SK-N-MC (cell line): ENCODE measurements at regions not wholly inside any gene's neighbourhood (a gene's known extent, or its start where the extent isn't known, plus 50 kb on each side); places are given as distances from the start of the nearest gene placed in this dataset.

Experiments
- DNase-seq: peaks from one replicate; pipeline ENCODE4 v3.0.0-alpha.2; 2011; ENCODE audit warnings: low read depth, low spot score
- H3K27ac ChIP-seq: fragments of 200-600 bp; sonication (generic); 2 replicates; pipeline ENCODE4 v1.5.1; 2016; ENCODE audit warnings: mixed run types
- H3K36me3 ChIP-seq: fragments of 200-600 bp; sonication (generic); 2 replicates; pipeline ENCODE4 v1.6.1; 2017; ENCODE audit warnings: antibody characterized with exemption, low read length, mixed read lengths; ENCODE audit not compliant: insufficient read depth
- H3K4me3 ChIP-seq: fragments of 200-600 bp; sonication (generic); 2 replicates; pipeline ENCODE4 v1.5.1; 2016
- H3K9ac ChIP-seq: fragments of 200-600 bp; sonication (generic); 2 replicates; pipeline ENCODE4 v1.8.0; 2017; ENCODE audit warnings: mixed run types, mixed read lengths; ENCODE audit not compliant: insufficient read length
- H3K9me3 ChIP-seq: fragments of 200-600 bp; sonication (generic); 2 replicates; pipeline ENCODE4 v1.6.1; 2017; ENCODE audit warnings: low read depth, mild to moderate bottlenecking, antibody characterized with exemption, low read length, moderate library complexity, mixed read lengths
- EZH2 ChIP-seq: fragments of 200-600 bp; sonication (generic); IDR thresholded peaks from one replicate; pipeline ENCODE4 v1.6.1; 2017; ENCODE audit warnings: antibody characterized with exemption
- FOXP2 ChIP-seq: optimal IDR thresholded peaks from 2 replicates; pipeline ENCODE3; 2011; ENCODE audit warnings: mild to moderate bottlenecking, moderate library complexity; ENCODE audit not compliant: insufficient read depth; ENCODE audit errors: extremely low read length, control extremely low read depth
- POLR2AphosphoS5 ChIP-seq: IDR thresholded peaks from 2 replicates; pipeline ENCODE4 v1.6.1; 2012; ENCODE audit warnings: mild to moderate bottlenecking, low read depth, low read length, borderline replicate concordance

- Histone ChIP-seq H3K9me3 (no peaks in the 10 kb centered on the region), H3K27ac (no peak overlapping the region), H3K36me3 (no peaks in the 10 kb centered on the region), H3K4me3 (no peak overlapping the region), H3K9ac (no peak overlapping the region)
- no peak for DNase-seq
- no peak for TF ChIP-seq POLR2AphosphoS5
- TF ChIP-seq FOXP2, result no peak
- no peak for TF ChIP-seq EZH2
Measured at GRCh38 chr6:18062733-18063132, 59.7 kb downstream of the NHLRC1 start.

- TF ChIP-seq FOXP2 (no peak), POLR2AphosphoS5 (no peak), EZH2 (no peak)
- Histone ChIP-seq H3K27ac (no peak overlapping the region), H3K9me3 (no peaks in the 10 kb centered on the region), H3K9ac (no peak overlapping the region), H3K4me3 (no peak overlapping the region), H3K36me3 (no peaks in the 10 kb centered on the region)
- DNase-seq, result no peak
Measured at GRCh38 chr6:18058429-18058828, 64.0 kb downstream of the NHLRC1 start.

- no peaks in the 10 kb centered on the region for H3K36me3 ChIP-seq
- H3K27ac ChIP-seq, result no peak overlapping the region
- TF ChIP-seq FOXP2 (no peak), POLR2AphosphoS5 (no peak), EZH2 (no peak)
- H3K4me3 ChIP-seq, result no peak overlapping the region
- no peak overlapping the region for H3K9ac ChIP-seq
- no peaks in the 10 kb centered on the region for H3K9me3 ChIP-seq
- no peak for DNase-seq
Measured at GRCh38 chr6:18055714-18056382, 66.6 kb downstream of the NHLRC1 start.

GRCh38 chr6:18055098-18055497 lies 67.4 kb downstream of the NHLRC1 start:
- H3K27ac ChIP-seq, result no peak overlapping the region
- H3K9me3 ChIP-seq, result no peaks in the 10 kb centered on the region
- H3K4me3 ChIP-seq, result no peak overlapping the region
- H3K36me3 ChIP-seq, result no peaks in the 10 kb centered on the region
- TF ChIP-seq EZH2 (no peak), FOXP2 (no peak), POLR2AphosphoS5 (no peak)
- no peak for DNase-seq
- H3K9ac ChIP-seq, result no peak overlapping the region

GRCh38 chr6:18053555-18054445 lies 66.4 kb upstream of the KIF13A start:
- Histone ChIP-seq H3K9ac (no peak overlapping the region), H3K4me3 (no peak overlapping the region), H3K9me3 (no peaks in the 10 kb centered on the region), H3K27ac (no peak overlapping the region), H3K36me3 (no peaks in the 10 kb centered on the region)
- TF ChIP-seq POLR2AphosphoS5 (no peak), EZH2 (no peak)
- DNase-seq, result no peak

GRCh38 chr6:18053078-18053477 lies 65.6 kb upstream of the KIF13A start:
- H3K9me3 ChIP-seq, result no peaks in the 10 kb centered on the region
- no peak for DNase-seq
- no peak overlapping the region for H3K27ac ChIP-seq
- TF ChIP-seq FOXP2 (no peak), EZH2 (no peak), POLR2AphosphoS5 (no peak)
- H3K9ac ChIP-seq, result no peak overlapping the region
- H3K4me3 ChIP-seq, result no peak overlapping the region
- no peaks in the 10 kb centered on the region for H3K36me3 ChIP-seq

- no peak for TF ChIP-seq POLR2AphosphoS5
- no peak for TF ChIP-seq EZH2
- no peak for TF ChIP-seq FOXP2
Measured at GRCh38 chr6:18049646-18050045, 62.2 kb upstream of the KIF13A start.

GRCh38 chr6:18048953-18049630 lies 61.7 kb upstream of the KIF13A start:
- no peak for TF ChIP-seq POLR2AphosphoS5
- no peak for TF ChIP-seq EZH2
- TF ChIP-seq FOXP2, result no peak
- H3K9me3 ChIP-seq, result no peaks in the 10 kb centered on the region
- no peak for DNase-seq
- no peaks in the 10 kb centered on the region for H3K36me3 ChIP-seq
- H3K9ac ChIP-seq, result no peak overlapping the region
- H3K4me3 ChIP-seq, result no peak overlapping the region
- H3K27ac ChIP-seq, result no peak overlapping the region

More at GRCh38 chr6:18049646-18050045, 62.2 kb upstream of the KIF13A start:
- Histone ChIP-seq H3K4me3 (no peak overlapping the region), H3K9me3 (no peaks in the 10 kb centered on the region), H3K9ac (no peak overlapping the region), H3K27ac (no peak overlapping the region), H3K36me3 (no peaks in the 10 kb centered on the region)
- DNase-seq, result no peak
